GM21786 (cell line): ENCODE measurements at regions not wholly inside any gene's neighbourhood (a gene's known extent, or its start where the extent isn't known, plus 50 kb on each side); places are given as distances from the start of the nearest gene placed in this dataset.
"Not testable (repeated sequence)": the region's sequence is repeated elsewhere in the genome, so short reads cannot be mapped to it uniquely, and the experiment has no call there.

Source experiments
- ATAC-seq: cut with Tn5 transposase; IDR thresholded peaks from one replicate; pipeline ENCODE4 v1.9.1; 2021; ENCODE audit not compliant: unreplicated experiment

- no peak for ATAC-seq
These were observed 89.8 kb upstream of the PPP2R2D start for GRCh38 chr10:131810805-131811629.

DNA sequence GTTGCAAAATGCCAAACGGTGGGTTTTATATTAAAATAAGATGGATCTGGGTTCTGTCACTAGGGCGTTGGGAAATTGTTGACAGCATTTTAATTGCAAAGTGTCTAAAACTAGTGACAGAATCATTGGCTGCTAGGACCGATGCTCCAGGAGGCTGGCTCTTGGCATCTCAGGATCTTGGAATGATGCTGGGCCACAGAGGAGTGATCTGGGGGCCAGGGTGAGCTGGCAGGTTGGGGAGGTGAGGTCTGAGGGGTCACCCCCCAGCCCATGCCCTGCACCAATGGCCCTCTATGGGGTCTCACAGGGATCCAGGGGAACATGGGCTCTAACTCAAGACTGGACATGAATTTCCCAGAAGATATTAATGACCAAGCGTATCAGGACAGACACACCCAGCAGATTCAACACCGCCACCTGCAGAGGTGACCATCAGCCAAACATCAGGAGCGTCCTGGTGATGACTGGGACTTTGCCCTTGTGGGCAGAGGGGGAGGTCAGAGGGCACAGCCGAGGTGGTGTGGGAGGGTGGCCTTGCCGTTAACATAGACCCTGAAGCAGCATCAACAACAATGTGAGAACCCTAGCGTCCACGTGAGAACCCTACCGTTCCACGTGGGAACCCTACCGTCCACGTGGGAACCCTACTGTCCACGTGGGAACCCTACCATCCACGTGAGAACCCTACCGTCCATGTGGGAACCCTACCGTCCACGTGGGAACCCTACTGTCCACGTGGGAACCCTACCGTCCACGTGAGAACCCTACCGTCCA, 89.0 kb upstream of the PPP2R2D start:
- no peak for ATAC-seq

- no peak for ATAC-seq
These were observed 87.8 kb upstream of the PPP2R2D start for GRCh38 chr10:131812736-131813604.

DNA sequence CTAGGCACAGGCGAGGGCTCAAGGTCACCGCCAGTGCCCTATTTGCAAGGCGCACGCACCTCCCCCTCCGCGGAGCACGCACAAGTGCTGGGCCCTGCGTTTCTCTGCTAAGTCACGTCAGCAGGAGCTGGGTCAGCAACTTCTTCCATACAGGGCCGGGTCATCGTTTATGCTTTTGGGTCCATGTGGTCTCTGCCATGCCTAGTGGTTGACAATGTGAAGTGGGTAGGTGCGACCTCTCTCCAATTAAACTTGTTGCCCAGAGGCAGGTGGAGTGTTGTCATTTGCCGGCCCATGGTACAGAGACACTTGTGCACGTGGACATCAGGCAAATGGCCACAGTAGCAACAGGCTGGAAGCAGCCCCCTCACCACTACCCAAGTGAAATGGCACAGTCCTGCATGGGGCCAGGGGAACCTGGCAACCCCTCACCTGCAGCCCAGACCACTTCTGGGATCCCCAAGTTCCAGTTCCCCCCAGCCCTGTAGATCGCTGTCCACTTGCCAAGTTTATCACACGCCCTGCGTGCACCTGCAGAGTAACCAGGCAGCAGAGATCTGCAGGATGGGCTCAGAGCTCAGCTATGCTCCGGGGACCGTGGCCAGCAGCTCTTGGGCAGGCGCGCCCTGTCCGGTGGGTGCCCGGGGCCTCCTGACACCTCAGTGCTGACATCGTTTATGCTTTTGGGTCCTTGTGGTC, 86.1 kb upstream of the PPP2R2D start:
- no peak for ATAC-seq

DNA sequence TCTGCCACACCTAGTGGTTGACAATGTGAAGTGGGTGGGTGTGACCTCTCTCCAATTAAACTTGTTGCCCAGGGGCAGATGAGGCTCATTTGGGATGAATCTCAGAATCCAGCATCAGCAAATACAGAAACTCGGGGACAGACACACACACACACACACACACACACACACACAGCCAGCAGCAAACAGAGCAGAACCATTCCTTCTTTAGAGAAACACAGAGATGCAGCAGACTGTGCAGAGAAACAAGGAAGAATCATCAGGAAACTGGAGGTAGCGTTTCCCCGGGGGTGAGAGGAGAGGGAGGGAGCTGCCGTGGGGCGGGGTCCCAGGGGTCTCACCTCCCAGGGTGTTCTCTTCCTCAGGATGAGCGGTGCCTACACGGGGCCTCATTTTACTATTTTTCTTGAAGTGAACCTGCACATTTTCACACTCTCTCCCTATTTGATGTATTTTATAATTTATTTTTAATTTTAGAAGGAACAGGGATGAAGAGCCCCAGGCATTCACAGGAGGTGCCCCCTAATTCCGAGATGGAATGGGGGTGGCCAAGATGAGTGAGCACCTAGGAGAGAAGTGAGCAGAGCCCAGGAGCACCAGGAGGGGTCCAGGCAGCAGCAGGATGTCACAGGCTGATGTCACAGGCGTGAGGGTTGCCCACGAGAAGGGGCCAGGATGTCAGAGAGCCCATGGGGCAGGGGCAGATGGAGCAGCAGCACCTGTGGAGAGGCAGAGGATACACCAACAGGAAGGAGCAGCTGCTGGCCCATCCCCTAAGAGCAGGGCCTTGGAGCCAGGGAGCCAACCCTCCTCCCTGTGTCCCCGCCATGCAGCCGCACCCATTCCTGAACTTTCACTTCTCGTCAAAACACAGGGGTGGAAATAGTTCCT, 85.3 kb upstream of the PPP2R2D start:
- ATAC-seq, result no peak

DNA sequence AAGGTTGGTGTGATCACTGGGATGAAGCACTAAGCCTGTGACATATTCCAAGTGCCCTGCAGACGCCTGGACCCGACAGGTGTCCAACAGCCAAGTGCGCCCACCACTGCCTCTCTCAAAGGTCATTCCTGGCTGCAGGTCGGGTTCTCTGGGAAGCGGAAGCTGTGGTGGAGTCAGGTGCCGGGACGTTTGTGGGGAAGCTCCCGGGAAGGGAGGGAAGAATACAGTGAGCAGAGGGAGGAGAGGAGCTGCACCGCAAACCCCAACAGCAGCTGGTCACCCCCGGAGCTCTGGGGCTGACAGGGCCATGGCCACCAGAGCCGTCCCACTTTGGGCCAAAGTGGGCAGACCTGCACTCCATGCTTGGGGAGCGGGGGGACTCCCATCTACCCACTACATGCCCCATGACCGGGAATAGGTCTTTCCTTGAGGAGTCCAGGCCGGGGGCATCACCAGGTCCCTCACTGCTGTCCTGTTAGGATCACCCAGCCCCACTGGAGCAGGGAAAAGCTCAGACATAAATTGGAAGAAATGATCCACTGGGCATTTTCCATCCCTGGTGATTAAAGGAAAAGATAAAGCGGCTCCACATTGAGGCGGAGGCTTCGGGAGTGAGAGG, 84.5 kb upstream of the PPP2R2D start:
- no peak for ATAC-seq

- ATAC-seq, result no peak
These were observed 83.7 kb upstream of the PPP2R2D start for GRCh38 chr10:131816941-131817700.

DNA sequence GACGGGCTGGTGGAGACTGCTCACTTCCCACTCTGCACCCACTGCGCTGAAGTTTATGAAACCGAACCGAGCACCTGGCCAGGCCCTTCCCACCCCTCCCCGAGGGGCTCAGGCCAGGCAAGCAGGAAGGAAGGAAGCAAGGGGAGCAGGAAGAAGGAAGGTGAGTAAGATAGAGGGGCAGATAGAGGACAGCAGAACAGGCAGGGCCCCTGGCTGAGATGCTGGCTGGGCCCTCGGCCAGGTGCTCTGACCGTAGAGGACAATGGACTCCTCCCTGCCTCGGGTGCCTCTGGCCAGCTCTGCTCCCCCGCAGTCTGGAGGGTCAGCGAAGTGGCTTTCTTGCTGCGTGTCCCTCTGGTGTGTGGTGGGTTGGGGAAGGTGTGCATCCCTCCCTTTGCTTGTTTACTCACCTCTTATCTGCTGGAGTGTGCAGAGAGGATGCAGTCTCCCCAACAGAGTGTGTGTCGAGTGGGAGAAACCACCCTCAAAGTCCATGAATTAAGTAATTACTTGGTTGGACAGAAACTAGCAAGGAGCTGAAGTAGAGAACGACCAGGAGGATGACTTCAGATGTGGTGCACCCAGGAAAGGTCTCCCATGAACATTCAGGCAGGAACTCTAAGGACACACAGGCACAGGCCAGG, 82.8 kb upstream of the PPP2R2D start:
- ATAC-seq, result no peak

DNA sequence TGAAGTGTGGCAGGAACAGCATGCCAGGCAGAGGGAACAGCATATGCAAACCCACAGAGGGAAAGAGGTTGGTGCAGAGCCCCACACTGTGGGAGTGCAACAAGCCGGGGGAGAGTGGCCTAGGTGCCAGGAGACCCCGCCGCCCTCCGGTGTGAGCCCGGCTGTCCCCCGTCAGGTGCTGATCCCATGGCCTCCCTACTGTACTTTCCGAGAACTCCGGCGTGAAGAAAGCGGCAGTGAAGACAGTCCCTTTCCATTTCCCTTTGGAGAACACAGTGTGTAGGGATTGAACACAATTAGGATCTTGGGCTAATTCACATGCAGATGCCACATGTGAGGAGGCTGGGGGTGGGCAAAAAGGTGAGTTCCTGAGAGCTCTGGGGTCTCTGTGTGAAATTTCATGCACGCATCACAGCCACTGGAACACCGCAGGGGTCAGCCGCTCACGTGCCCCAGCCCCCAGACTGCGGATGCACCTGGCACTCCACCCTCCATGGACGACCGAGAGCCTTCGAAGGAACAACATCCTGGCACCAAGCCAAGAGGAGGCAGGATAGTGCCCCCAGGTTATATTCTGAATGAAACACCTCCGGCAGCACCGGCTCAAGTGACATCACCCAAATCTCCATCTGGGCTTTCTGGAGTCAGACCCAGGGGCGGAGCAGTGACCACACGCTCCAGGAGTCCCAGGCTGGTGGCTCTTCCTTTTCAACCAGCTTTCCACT, 82.1 kb upstream of the PPP2R2D start:
- ATAC-seq, result no peak

DNA sequence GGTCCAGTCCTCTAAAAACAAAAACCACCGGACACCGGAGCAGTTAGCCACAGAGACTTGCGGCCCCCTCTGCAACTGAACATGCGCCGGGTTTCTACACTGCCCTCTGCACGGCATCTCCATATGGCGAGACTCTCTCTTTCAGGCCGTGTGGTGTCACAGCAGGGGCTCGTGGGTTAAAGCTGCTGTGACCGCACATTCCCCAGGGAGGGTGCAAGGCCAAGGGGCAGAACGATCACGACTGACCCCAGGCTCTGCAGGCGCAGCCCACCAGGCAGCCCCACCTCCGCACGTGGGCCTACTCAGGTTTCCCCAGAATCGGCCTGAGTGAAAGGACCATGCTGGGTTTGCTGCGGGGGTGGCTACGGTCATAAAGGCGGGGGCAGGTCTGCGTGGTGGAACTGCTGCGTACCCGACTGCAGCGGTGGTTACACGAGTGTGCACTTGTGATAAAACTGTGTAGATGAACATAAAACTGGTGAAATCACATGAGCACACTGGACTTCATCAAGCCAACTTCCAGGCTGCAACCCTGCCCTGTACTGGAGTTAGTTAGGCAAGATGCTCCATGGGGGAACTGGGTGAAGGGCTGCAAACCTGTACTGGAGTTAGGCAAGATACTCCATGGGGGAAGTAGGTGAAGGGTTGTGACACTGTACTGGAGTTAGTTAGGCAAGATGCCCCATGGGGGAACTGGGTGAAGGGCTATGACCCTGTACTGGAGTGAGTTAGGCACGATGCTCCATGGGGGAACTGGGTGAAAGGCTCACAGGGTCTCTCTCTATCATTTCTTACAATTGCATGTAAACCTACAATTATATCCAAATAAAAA, 81.4 kb upstream of the PPP2R2D start:
- ATAC-seq, result no peak

GRCh38 chr10:131820626-131821025, 80.2 kb upstream of the PPP2R2D start:
- no peak for ATAC-seq

DNA sequence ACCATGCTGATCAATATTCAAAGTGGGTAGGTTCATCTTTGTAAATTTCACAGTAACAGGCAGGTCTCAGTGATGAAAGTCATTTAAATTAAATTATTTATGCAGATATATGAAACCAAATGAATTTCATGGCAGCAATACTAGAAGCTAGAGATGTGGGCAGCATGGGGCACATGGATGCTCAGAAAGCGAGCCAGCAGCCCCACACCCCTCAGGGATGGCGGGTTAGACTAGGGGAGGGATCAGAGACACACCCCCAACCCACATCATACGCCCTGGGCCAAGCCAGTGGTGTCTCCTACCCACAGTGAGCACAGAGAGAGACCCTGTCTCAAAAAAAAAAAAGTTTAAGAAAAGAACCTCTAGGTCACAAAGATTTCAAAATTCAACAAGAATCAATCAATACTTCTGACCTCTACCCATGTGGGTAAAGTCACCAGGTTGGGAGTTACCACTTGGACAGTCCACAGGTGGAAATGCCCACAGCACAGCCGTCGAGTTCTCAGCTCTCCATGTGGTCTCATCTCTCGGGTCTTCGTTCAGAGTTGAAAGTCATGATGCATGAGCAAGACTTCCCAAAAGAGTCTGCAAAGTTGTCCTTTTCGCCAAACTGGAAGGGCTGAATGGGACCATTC, 79.3 kb upstream of the PPP2R2D start:
- no peak for ATAC-seq

DNA sequence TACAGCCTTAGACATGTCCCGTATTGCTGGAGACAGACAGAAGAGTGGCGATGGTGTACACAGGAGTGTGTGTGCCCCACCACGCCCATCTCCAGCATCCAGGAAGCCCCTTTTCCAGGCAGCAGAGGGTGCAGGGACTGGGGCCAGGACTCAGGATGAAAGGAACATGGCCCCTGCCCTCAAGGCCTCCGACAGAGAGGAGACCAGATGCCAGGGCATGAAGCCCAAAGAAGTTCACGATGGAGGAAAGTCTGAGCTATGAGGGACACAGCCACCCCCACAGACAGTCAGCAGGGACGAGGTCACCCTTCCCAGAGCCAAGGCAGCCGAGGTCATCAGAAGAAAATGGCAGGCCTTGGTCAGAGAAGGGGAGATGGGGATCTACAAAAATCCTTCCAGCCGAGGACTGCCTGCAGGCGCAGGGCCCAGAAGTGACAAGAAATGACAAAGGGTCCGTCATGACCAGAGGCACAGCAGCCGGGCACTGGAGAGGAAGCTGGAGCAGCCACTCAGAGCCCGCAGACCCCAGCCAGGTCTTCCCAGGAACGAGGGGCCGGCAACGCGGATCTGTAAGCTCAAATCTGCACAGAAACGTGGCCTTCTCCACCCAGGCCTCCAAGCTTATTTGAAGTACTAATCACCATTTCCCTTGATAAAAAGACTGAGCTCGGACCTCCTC, 78.7 kb upstream of the PPP2R2D start:
- ATAC-seq, result no peak

GRCh38 chr10:131822692-131823245, 78.0 kb upstream of the PPP2R2D start:
- no peak for ATAC-seq

DNA sequence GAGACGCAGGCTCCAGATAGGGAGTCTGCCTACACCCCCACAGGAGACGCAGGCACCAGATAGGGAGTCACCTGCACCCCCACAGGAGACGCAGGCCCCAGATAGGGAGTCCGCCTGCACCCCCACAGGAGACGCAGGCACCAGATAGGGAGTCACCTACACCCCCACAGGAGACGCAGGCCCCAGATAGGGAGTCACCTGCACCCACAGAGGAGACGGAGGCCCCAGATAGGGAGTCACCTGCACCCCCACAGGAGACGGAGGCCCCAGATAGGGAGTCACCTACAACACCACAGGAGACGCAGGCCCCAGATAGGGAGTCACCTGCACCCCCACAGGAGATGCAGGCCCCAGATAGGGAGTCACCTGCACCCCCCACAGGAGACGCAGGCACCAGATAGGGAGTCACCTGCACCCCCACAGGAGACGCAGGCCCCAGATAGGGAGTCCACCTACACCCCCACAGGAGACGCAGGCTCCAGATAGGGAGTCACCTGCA, 77.2 kb upstream of the PPP2R2D start:
- not testable (repeated sequence) for ATAC-seq
